GM12892 (cell line): ENCODE measurements at regions not wholly inside any gene's neighbourhood (a gene's known extent, or its start where the extent isn't known, plus 50 kb on each side); places are given as distances from the start of the nearest gene placed in this dataset.
"Not testable (repeated sequence)": the region's sequence is repeated elsewhere in the genome, so short reads cannot be mapped to it uniquely, and the experiment has no call there.

Experiments used
- DNase-seq: peaks from one replicate; pipeline ENCODE4 v3.0.0; 2011; ENCODE audit not compliant: insufficient read length
- FAIRE-seq: peaks from 2 replicates; lab custom pipeline; 2011; peaks lifted over from hg19 to GRCh38; lab: Jason Lieb, UNC
- POLR2A ChIP-seq: IDR thresholded peaks from 2 replicates; pipeline ENCODE4 v1.6.1; 2011; ENCODE audit warnings: low read depth, low read length, control low read depth
- POLR2AphosphoS5 ChIP-seq: IDR thresholded peaks from 2 replicates; pipeline ENCODE4 v1.6.1; 2011; ENCODE audit warnings: low read depth, low read length, control low read depth
- TAF1 ChIP-seq: IDR thresholded peaks from 2 replicates; pipeline ENCODE4 v1.6.1; 2011; ENCODE audit warnings: low read depth, mild to moderate bottlenecking, control low read depth, low read length, borderline replicate concordance

DNA sequence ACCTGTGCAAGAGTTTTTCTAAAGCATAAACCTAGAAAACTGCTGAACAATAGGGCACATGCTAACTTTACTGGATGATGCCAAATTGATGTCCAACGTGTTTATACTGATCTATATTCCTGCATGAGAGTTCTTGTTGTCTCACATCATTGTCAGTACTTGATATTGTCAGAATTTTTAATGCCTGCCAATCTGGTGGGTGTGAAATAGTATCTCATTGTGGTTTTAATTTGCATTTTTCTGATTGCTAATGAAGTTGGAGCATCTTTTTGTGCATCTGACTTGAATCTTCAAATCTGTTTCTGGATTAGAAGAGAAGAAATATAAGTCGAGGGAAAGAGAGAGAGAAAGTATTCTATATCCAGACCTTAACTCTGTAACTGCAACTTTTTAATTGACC lies 309.8 kb upstream of the KIAA1217 start:
- FAIRE-seq (no peak), DNase-seq (no peak)
- TF ChIP-seq TAF1 = no peak
- no peak for TF ChIP-seq POLR2AphosphoS5
- TF ChIP-seq POLR2A = no peak

DNA sequence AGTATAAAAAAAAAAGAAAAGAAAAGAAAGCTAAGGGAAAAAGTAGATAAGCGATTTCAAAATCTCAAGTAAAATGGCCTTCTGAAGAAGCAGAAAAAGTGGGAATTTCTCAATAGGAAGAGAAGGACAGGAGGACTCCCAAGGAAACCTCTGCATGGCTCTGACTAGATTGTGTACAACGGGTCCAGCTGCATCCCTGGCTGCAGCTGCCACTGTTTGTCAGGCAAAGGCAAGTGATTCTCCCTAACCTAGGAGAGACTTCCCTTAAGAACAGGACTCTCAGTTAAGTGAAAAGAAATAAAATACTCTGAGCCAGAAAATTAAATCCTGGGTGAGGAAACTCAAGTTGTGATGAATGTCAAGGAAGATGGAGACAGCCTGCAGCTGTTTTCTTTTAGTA lies 298.6 kb upstream of the KIAA1217 start:
- TF ChIP-seq TAF1 (no peak), POLR2AphosphoS5 (no peak), POLR2A (no peak)
- DNase-seq (no peak), FAIRE-seq (no peak)

DNA sequence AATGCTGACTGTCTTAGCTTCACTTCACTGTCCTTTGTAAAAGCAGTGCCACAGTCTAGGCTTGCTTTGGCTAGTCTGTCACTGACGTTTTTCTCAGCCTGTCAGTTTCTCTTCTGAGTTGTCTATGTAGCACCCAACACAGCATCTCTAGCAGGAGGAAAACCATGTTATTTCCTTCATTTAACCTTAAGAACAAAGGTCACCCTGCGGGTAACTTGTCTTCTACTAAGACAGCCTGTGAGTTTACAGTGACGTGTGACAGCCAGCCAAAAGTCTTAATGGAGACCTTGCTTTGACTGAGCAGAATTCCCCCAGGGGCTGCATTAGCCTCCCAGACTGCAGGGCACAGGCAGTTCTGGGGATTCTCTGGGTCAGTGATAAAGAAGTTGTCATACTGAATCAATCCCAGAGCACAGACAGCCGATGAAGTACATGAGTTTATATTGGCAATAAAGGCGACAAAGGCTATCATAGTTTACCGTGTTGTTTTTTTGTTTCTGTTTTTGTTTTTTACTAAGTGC lies 296.0 kb upstream of the KIAA1217 start:
- TF ChIP-seq POLR2A (no peak), POLR2AphosphoS5 (no peak), TAF1 (no peak)
- FAIRE-seq (no peak), DNase-seq (no peak)

DNA sequence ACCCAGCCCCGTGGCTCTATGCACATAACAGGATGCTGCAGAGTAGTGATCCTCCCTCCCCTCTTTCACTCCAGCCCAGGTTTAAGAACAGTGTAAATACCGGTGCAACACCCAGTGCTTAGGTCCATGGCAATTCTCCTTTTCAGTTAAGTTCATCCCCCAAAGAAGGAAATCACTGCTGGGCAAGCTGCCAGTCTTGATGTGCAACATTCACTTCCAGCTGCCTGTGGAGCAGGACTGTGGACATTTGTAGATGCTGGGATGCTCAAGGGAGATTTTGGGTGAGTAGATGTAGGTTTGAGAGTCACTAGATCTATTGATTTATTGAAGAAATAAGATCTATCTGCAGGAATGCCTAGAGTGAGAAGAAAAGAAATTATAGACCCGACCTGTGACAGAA lies 294.3 kb upstream of the KIAA1217 start:
- FAIRE-seq (no peak), DNase-seq (no peak)
- no peak for TF ChIP-seq POLR2AphosphoS5
- TF ChIP-seq TAF1 = no peak
- TF ChIP-seq POLR2A = no peak

DNA sequence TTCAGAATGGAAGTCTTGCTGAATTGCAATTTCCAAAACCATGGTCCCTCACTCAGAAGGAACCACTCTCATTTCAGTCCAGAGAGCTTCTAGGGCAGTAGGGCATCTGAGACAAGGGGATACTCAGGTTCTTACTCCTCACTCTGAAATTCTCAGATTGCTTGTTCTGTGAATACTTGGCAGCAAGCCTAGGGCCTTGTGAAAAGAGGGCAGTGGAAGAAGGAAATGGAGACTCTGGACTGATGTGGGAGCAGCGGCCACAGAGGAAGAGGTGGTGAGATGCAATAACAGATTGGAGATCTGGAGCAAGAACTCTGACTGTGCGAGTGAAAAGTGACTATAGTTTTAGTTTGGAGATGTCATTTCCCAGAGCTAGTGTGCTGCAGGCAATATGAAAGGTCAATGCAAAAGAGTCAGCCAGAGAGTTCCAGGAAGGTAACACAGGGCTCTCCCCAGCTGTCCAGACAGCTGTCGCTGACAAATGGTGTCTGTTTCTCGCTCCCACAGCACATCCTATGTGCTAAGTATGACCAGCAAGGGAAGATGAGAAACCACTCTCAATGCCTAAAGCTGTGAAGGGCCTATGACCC lies 291.6 kb upstream of the KIAA1217 start:
- DNase-seq = no peak

DNA sequence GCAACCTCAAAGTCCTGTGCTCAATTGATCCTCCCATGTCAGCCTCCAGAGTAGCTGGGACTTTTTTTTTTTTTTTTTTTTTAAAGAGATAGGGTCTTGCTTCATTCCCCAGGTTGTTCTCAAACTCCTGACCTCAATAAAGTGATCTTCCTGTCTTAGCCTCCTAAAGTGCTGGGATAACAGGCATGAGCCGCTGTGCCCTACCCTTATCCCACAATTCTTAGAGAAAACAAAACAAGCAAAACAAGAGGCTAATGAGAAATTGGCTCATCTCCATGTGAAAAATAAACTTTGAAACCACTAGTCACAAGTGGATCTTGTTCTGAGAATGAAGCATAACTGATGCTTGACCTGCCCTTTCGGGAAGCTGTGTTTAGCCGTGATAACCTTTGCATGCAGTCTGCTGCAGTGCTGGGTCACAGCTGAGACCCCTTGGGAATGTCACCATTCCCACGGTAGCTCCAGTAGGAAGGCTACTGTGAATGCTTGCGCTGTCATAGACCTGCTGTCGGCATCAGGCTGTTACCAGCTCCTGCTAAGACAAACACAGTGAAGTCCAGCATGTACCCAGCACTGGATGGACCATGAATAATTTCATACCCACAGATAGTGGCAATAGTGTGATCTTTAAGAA lies 290.7 kb upstream of the KIAA1217 start:
- TF ChIP-seq POLR2A = no peak
- TF ChIP-seq TAF1 = no peak
- TF ChIP-seq POLR2AphosphoS5 = no peak
- no peak for DNase-seq
- no peak for FAIRE-seq

More for the DNA sequence above, 291.6 kb upstream of the KIAA1217 start:
- no peak for FAIRE-seq
- no peak for TF ChIP-seq TAF1
- TF ChIP-seq POLR2A = no peak
- TF ChIP-seq POLR2AphosphoS5 = no peak

DNA sequence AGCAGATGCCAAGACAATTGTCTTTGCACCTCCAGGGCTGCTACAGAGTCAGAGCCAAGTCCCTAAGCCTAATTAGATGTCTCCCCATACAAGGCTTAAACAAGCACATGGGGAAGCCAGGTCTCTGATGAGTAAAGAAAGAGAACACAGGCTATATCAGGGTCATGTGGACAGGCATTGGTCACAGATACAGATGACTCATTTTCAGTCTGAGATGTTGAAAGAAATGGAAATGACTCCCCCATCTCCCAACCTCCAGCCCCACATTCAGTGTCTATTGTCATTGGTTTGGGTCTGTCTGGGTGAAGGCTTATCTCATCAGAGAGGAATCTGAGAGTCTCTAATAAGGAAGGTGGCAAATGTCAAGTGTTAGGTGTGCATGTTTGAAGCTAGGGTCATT lies 290.1 kb upstream of the KIAA1217 start:
- TF ChIP-seq POLR2AphosphoS5 (no peak), POLR2A (no peak), TAF1 (no peak)
- DNase-seq = no peak
- FAIRE-seq = no peak

DNA sequence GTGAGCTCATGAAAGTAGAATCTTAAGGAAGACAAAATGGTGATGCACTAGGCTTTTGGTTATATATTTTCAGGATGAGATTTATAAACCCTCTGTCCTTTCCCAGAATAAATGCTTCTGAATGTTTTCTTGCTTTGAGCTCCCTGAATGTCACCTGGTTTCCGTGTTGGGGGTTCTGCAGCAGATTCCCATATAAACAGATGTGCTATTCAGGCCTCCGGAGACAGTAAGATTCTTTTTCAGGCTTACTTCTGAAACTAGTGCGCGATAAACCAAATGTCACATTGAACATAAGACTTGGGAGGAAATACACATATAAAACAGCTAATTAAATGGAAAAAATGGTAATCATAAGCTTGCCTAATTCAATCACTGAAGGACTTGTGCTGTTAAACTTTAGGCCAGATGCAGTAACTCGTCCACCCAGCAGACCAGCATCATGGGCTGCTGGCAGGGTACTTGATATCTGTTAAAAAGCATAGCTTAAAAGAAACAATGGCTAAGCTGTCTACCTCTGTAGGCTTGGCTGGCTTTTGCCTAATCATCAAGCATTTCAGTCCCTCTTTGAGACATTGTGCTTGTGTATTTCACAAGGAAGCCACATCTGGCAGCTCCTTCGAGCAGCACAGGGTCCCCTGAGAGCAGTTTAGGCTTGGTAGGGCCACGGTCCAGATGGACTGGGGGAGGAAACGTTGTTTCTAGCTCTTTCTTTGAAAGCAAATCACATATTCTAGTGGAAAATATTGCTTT lies 281.2 kb upstream of the KIAA1217 start:
- TF ChIP-seq POLR2A (no peak), POLR2AphosphoS5 (no peak), TAF1 (no peak)
- DNase-seq = no peak
- no peak for FAIRE-seq

DNA sequence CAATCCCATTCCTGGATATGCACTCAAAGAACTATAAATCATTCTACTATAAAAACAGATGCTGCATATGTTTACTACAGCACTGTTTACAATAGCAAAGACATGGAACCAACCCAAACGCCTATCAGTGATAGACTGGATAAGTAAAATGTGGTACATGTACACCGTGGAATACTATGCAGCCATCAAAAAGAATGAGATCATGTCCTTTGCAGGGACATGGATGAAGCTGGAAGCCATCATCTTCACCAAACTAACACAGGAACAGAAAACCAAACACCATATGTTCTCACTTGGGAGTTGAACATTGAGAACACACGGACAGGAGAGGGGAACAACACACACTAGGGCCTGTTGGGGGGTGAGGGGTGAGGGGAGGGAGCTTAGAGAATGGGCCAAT lies 274.9 kb upstream of the KIAA1217 start:
- FAIRE-seq, DNase-seq: not testable (repeated sequence)

DNA sequence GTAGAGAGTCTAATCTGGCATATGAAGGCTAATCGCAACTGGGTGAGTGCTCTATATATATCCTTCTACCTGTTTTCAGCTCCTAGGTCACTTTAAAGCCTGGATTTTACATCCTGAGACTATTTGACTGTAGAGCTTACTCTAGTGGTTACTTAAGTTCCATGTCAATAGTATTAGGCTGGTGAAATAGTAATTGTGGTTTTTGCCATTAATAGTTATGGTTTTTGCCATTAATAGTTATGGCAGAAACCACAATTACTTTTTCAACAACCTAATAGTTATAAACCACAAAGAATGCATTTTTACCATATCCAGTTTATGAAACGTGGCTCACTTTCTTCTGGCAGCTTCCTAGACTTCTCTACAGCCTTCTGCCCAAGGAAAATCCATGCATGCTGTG lies 263.1 kb upstream of the KIAA1217 start:
- TF ChIP-seq POLR2AphosphoS5 (no peak), POLR2A (no peak), TAF1 (no peak)
- FAIRE-seq (no peak), DNase-seq (no peak)

DNA sequence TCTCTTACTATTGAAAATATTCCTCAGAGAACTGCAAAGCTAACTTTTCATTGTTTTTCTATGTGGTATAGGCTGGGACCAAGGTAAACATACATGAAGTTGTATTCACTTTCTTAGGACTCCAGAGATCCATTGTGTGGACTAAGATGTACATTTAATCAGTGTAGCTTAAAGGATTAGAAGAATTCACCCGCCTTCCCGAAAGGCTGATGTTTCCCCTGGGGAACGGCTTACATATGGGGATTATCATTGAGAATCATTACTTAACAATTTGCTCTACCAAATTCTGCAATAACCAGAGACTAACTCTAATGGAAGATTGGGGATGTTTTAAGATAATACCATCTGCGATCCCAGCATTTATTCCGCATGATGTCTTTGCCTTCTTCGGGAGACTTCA lies 257.1 kb upstream of the KIAA1217 start:
- TF ChIP-seq POLR2AphosphoS5 (no peak), TAF1 (no peak), POLR2A (no peak)
- FAIRE-seq = no peak

More for the DNA sequence above, 257.1 kb upstream of the KIAA1217 start:
- DNase-seq = no peak
